Fibroblast of skin of right quadriceps (primary cell): ENCODE measurements at regions not wholly inside any gene's neighbourhood (a gene's known extent, or its start where the extent isn't known, plus 50 kb on each side); places are given as distances from the start of the nearest gene placed in this dataset.
"Not testable (repeated sequence)": the region's sequence is repeated elsewhere in the genome, so short reads cannot be mapped to it uniquely, and the experiment has no call there.

Source experiments
- DNase-seq: peaks from one replicate; pipeline ENCODE4 v3.0.0-alpha.2; 2013

GRCh38 chr5:122602700-122603099, 172.2 kb upstream of the SNX2 start:
- DNase-seq = no peak

GRCh38 chr5:122605236-122605635, 169.6 kb upstream of the SNX2 start:
- no peak for DNase-seq

- DNase-seq = no peak
Measured at GRCh38 chr5:122607818-122608217, 167.1 kb upstream of the SNX2 start.

GRCh38 chr5:122608222-122608621, 166.7 kb upstream of the SNX2 start:
- no peak for DNase-seq

- no peak for DNase-seq
Measured at GRCh38 chr5:122611406-122611805, 163.5 kb upstream of the SNX2 start.

- no peak for DNase-seq
Measured at GRCh38 chr5:122612901-122613300, 162.0 kb upstream of the SNX2 start.

GRCh38 chr5:122615146-122615545, 159.7 kb upstream of the SNX2 start:
- DNase-seq = no peak

- no peak for DNase-seq
Measured at GRCh38 chr5:122615832-122616231, 159.0 kb upstream of the SNX2 start.

GRCh38 chr5:122618046-122618445, 156.8 kb upstream of the SNX2 start:
- DNase-seq = not testable (repeated sequence)

GRCh38 chr5:122620768-122621167, 154.1 kb upstream of the SNX2 start:
- DNase-seq = not testable (repeated sequence)

GRCh38 chr5:122628714-122629113, 146.2 kb upstream of the SNX2 start:
- DNase-seq = not testable (repeated sequence)

- DNase-seq = no peak
Measured at GRCh38 chr5:122629121-122629677, 145.7 kb upstream of the SNX2 start.

GRCh38 chr5:122638581-122638980, 136.3 kb upstream of the SNX2 start:
- DNase-seq = no peak

- no peak for DNase-seq
Measured at GRCh38 chr5:122639033-122639432, 135.8 kb upstream of the SNX2 start.

GRCh38 chr5:122639864-122640263, 135.0 kb upstream of the SNX2 start:
- peak; percentile 8 for DNase-seq

- no peak for DNase-seq
Measured at GRCh38 chr5:122649080-122649479, 125.8 kb upstream of the SNX2 start.

- peak; percentile 61 for DNase-seq
Measured at GRCh38 chr5:122653087-122654017, 121.5 kb upstream of the SNX2 start.

- DNase-seq = peak; percentile 53
Measured at GRCh38 chr5:122656160-122656559, 118.7 kb upstream of the SNX2 start.

GRCh38 chr5:122656577-122656976, 118.3 kb upstream of the SNX2 start:
- DNase-seq = no peak

GRCh38 chr5:122661496-122662180, 113.2 kb upstream of the SNX2 start:
- peak; percentile 26 for DNase-seq

- peak; percentile 18 for DNase-seq
Measured at GRCh38 chr5:122665051-122665450, 109.8 kb upstream of the SNX2 start.

- DNase-seq = no peak
Measured at GRCh38 chr5:122668552-122668951, 106.3 kb upstream of the SNX2 start.

GRCh38 chr5:122669709-122670108, 105.2 kb upstream of the SNX2 start:
- DNase-seq = not testable (repeated sequence)

- peak; percentile 90 for DNase-seq
Measured at GRCh38 chr5:122673343-122673742, 101.5 kb upstream of the SNX2 start.
